Lower lobe of right lung (tissue), 2 donors: ENCODE measurements at regions not wholly inside any gene's neighbourhood (a gene's known extent, or its start where the extent isn't known, plus 50 kb on each side); places are given as distances from the start of the nearest gene placed in this dataset.

Experiments used
- ATAC-seq, 2 donors: fragments of 200-7000 bp; cut with Tn5 transposase; one replicate each; pipeline ENCODE4 v1.9.1; 2020 to 2022; ENCODE audit warnings: mild to moderate bottlenecking in 2 of 2, moderate library complexity in 2 of 2
- DNase-seq: peaks from one replicate; pipeline ENCODE4 v3.0.0-alpha.2; 2020
- H3K27ac ChIP-seq: fragments of 200-600 bp; one replicate; pipeline ENCODE4 v1.8.0; 2022
- H3K27me3 ChIP-seq: fragments of 200-600 bp; one replicate; pipeline ENCODE4 v1.8.0; 2022; ENCODE audit warnings: low read depth
- H3K36me3 ChIP-seq: fragments of 200-600 bp; one replicate; pipeline ENCODE4 v1.8.0; 2022; ENCODE audit warnings: mild to moderate bottlenecking
- H3K4me1 ChIP-seq: fragments of 200-600 bp; one replicate; pipeline ENCODE4 v1.8.0; 2022
- H3K4me3 ChIP-seq: fragments of 200-600 bp; one replicate; pipeline ENCODE4 v1.8.0; 2022; ENCODE audit warnings: mild to moderate bottlenecking
- H3K9me3 ChIP-seq: fragments of 200-600 bp; one replicate; pipeline ENCODE4 v1.8.0; 2022
- intact Hi-C: fragments of 100-400 bp; cut with DNase I; formaldehyde crosslinking; loops from one replicate; pipeline ENCODE4 v1.11.0; 2022
- TF ChIP-seq, protein P1 (sequence below): fragments of 200-600 bp; IDR thresholded peaks from one replicate; pipeline ENCODE4 v1.8.0; 2022; ENCODE audit warnings: antibody characterized with exemption, mild to moderate bottlenecking
- donor health status: DM: no; HTN: yes; CAD: no; lungs with severe emphysema.

- H3K27me3 ChIP-seq = no peaks in the 10 kb centered on the region
- no peaks in the 10 kb centered on the region for H3K36me3 ChIP-seq
- TF ChIP-seq, protein P1, sequence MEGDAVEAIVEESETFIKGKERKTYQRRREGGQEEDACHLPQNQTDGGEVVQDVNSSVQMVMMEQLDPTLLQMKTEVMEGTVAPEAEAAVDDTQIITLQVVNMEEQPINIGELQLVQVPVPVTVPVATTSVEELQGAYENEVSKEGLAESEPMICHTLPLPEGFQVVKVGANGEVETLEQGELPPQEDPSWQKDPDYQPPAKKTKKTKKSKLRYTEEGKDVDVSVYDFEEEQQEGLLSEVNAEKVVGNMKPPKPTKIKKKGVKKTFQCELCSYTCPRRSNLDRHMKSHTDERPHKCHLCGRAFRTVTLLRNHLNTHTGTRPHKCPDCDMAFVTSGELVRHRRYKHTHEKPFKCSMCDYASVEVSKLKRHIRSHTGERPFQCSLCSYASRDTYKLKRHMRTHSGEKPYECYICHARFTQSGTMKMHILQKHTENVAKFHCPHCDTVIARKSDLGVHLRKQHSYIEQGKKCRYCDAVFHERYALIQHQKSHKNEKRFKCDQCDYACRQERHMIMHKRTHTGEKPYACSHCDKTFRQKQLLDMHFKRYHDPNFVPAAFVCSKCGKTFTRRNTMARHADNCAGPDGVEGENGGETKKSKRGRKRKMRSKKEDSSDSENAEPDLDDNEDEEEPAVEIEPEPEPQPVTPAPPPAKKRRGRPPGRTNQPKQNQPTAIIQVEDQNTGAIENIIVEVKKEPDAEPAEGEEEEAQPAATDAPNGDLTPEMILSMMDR = no peak
- H3K4me1 ChIP-seq = no peaks in the 10 kb centered on the region
- H3K4me3 ChIP-seq = no peak overlapping the region
- no peak for ATAC-seq
- no peak for DNase-seq
- no peak overlapping the region for H3K27ac ChIP-seq
- H3K9me3 ChIP-seq = no peaks in the 10 kb centered on the region
- intact Hi-C loops = no loop called here
Measured at GRCh38 chr3:104234442-104235194, 1132.1 kb upstream of the ALCAM start.

- H3K4me3 ChIP-seq = no peak overlapping the region
- ATAC-seq (no peak), DNase-seq (no peak)
- H3K9me3 ChIP-seq = no peaks in the 10 kb centered on the region
- TF ChIP-seq, protein P1 = no peak
- no peaks in the 10 kb centered on the region for H3K36me3 ChIP-seq
- intact Hi-C loops = no loop called here
- no peak overlapping the region for H3K27ac ChIP-seq
- no peaks in the 10 kb centered on the region for H3K27me3 ChIP-seq
- H3K4me1 ChIP-seq = no peaks in the 10 kb centered on the region
Measured at GRCh38 chr3:104244680-104245220, 1122.0 kb upstream of the ALCAM start.

DNA sequence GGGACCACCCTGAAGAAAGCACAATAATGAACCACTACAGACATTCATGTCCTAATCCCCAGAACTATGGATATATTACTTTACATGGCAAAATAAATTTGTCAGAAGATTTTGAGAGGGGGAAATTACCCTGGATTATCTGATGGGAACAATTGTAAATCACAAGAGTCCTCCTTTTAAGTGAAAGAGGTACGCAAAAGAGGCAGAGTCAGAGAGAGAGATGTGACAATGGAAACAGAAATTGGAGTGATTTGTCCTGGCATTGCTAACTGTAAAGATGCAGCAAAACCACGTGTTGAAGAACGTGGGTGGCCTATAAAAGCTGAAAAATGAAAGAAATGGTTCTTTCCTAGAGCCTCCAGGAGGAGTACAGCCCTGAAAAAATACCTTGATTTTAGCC lies 1121.4 kb upstream of the ALCAM start:
- Histone ChIP-seq H3K4me1 (no peaks in the 10 kb centered on the region), H3K27ac (no peak overlapping the region), H3K36me3 (no peaks in the 10 kb centered on the region), H3K9me3 (no peaks in the 10 kb centered on the region), H3K27me3 (no peaks in the 10 kb centered on the region), H3K4me3 (no peak overlapping the region)
- no peak for DNase-seq
- intact Hi-C loops = no loop called here
- TF ChIP-seq, protein P1 = no peak
- no peak for ATAC-seq

GRCh38 chr3:104245981-104246380 lies 1120.7 kb upstream of the ALCAM start:
- H3K9me3 ChIP-seq = no peaks in the 10 kb centered on the region
- TF ChIP-seq, protein P1 = no peak
- no peaks in the 10 kb centered on the region for H3K27me3 ChIP-seq
- H3K4me1 ChIP-seq = no peaks in the 10 kb centered on the region
- ATAC-seq (no peak), DNase-seq (no peak)
- no peak overlapping the region for H3K4me3 ChIP-seq
- no peak overlapping the region for H3K27ac ChIP-seq
- intact Hi-C loops = no loop called here
- no peaks in the 10 kb centered on the region for H3K36me3 ChIP-seq

DNA sequence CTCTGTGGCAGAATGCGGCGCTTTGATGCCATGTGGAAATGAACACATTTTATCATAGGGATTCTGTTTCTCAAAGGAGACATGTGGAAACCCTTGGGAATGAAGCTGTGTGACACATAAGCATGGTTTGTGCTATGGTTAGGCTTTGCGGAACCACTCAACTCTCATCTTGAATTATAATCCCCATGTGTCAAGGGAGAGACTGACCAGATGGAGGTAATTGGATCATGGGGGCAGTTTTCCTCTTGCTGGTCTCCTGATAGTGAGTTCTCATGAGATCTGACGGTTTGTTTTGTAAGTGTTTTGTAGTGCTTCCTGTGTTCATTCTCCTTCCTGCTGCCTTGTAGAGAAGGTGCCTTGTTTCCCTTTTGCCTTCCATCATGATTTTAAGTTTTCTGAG lies 1109.2 kb upstream of the ALCAM start:
- DNase-seq (no peak), ATAC-seq (no peak)
- H3K9me3 ChIP-seq = no peaks in the 10 kb centered on the region
- no peaks in the 10 kb centered on the region for H3K4me1 ChIP-seq
- TF ChIP-seq, protein P1 = no peak
- no peak overlapping the region for H3K4me3 ChIP-seq
- H3K27me3 ChIP-seq = no peaks in the 10 kb centered on the region
- intact Hi-C loops = no loop called here
- H3K27ac ChIP-seq = no peak overlapping the region
- no peaks in the 10 kb centered on the region for H3K36me3 ChIP-seq
